HG03045 (cell line): ENCODE measurements at regions not wholly inside any gene's neighbourhood (a gene's known extent, or its start where the extent isn't known, plus 50 kb on each side); places are given as distances from the start of the nearest gene placed in this dataset.

ENCODE experiments used
- ATAC-seq: cut with Tn5 transposase; IDR thresholded peaks from one replicate; pipeline ENCODE4 v1.9.1; 2021; ENCODE audit warnings: mild to moderate bottlenecking, moderate library complexity; ENCODE audit not compliant: unreplicated experiment

DNA sequence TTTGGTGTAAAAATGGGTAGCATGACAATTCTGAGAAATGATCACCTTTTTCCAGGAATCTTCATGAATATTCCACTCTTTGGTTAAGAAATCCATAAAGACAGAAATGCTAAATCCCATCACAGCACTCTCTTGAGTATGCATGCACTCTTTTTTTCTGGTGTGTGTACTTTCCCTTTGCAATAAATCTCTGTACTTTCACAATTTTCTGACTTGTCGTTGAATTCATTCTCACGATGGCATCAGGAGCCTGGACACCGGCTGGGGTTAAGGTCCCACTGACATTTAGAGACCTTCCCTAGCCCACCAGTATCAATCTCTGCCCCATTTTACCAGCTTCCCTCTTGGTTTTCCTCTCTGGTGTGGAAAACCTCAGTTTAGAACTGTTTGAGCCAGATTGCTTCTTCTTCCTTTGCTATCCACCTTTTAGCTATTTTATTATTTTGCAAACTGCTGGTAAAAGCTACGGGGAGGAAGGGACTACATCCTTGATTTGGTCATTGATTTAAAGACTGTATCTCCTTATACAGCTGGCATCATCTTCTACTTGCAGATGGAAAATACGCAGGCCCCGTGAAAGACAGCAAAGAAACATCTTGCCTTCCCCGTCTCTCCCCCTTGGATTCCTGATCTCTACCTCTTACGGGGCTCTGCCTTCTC lies 59.9 kb upstream of the ZFR start:
- ATAC-seq: no peak

DNA sequence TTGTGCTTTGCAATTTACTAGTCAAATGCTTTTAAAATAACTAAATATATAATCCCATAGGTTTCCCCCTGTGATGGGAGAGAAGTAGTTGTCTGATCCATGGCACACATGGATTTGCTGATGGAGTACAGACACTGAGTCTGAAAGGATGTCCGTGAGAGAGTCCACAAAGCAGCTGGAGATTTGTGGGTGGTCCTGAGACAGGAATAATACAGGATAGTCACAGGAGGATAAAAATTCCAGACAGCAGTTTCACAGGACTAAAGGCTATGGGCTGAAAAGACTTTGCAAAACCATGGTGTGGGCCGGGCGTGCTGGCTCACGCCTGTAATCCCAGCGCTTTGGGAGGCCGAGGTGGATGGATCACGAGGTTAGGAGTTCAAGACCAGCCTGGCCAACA lies 58.7 kb upstream of the ZFR start:
- no peak for ATAC-seq

DNA sequence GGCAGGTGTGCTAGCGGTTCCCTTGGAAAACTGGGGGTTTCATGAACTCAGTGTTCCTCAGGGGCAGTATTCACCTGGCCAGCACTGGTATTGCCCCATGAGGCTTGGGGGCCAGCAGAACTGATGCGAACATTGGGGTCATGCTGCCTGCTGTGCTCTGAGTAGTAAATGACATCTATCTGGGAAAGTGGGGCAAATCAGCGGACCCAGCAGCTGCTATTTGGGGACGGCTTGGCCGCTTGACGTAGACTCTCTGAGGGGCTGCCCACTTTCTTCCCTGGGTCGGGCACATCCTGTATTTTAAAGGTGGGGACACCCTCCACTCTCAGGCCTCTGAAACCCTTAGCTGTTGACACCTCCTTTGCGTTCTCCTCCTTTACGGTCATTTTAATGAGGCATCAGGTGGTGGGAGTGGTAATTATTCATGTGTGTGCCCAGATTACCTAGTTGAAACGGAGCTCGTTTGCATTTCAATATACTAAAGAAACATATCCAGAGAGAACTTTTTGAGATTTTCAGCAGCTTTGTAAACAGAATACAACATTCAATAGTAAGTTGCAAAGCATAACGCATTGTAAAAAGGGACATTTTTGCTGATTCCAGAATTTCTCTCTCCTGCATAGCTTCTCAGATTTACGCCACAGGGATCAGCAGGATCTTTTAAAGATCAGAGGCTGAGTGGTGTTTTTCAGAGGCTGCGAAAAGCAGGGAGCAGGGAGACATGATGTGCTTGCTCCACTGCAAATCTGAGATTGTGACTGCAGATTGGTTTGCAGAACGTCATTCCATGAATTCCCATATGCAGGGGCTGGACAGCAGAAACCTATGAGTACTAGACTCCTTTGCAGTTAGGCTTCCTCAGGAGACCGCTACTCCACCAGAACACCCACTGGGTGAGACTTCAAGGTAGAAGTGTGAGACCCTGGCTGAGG lies 56.8 kb upstream of the ZFR start:
- ATAC-seq: no peak

DNA sequence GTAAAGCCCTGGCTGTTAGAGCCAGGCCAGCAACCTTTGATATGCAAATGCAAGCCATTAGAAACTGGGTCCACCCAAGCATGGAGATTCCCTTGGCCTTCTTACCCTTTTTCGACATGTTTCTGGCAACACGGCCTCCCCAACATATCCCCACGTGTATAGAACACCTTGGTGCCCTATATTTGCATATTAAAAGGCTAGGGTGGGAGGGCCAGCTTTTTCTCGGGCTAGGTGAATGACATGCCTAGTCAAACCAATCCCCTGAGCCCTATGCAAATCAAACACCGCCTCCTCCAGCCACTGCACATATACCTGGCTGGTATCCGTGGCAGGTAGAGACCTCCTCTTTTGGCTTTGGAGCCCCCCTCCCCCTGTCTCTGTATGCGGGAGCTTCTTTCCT lies 55.6 kb upstream of the ZFR start:
- ATAC-seq: no peak

DNA sequence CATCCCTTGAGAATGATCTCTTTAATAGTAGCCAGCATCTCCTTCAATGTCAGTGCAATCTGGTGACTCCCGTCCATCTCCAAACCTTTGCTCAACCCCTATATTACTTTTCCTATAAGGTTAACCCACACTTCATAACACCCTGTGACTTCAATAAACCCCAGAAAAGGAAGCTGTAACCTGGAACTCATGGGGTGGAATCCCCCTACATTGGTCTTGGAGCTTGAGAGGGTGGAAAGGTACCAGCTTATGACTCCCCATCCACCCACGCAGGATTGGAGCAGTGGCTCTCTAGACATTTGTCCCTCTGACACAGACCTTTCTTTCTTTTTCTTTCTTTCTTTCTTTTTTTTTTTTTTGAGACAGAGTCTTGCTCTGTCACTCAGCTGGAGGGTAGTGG lies 54.7 kb upstream of the ZFR start:
- ATAC-seq: no peak

DNA sequence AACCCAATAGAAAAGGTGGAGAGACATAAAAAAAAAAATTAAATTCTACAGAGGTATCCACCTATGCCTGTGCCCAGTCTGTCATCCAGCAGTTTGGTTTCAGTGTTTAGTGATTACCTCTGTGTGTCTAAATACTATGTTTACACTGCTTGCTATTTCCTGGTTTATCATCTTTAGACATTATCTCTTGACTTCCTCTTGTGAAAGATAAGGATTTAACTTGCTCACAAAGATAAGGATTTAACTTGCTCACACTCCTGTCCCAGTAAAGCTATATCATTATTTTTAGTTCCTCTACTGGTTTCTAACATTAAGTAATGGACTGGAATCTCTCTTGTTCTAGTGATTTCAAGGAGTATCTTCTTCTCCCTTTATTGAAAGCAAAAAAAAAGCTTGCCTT lies 53.9 kb upstream of the ZFR start:
- ATAC-seq: no peak

DNA sequence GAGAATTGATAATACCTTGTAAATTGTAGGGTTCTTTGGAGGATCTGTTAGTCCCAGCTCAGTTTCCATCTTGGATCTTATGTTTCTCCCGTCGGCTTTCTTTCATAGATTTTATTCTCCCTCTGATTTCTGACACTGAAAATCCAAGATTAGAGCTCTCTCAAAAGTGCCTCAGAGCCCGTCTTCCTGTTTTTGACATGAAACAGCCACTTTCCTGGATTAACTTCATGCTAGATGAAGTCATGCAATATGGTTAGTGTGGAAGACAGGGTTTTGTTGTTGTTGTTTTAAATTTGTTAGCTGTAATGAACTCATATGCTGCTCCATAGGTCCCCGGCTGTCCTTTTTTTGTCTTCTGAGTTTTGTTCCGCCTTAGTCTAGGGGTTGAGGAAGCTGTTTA lies 51.6 kb upstream of the ZFR start:
- ATAC-seq: no peak

DNA sequence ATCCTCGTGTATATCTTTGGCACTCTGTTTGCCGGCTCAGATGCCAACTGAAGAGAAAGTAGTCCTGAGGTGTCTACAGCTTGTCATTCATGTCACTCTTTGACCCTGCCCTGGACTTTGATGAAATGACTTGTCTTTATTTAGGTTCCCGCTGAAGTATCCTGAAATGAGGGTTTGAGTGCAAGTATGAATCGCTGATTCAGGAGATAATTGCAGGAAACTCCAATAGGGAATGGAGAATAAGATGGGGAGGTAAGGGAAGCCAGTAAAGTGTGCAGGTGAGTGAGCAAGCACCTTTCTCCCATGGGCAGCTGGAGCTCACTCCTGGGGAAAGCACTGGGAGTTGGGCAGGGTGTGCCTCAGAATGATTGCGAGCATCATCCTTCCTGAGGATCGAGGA lies 50.3 kb upstream of the ZFR start:
- no peak for ATAC-seq
